GM10266 (cell line): ENCODE measurements at regions not wholly inside any gene's neighbourhood (a gene's known extent, or its start where the extent isn't known, plus 50 kb on each side); places are given as distances from the start of the nearest gene placed in this dataset.

Experiments used
- DNase-seq: peaks from one replicate; pipeline ENCODE4 v3.0.0; 2012; ENCODE audit errors: extremely low spot score
- TF ChIP-seq, protein P1 (sequence below): IDR thresholded peaks from 2 replicates; pipeline ENCODE4 v1.5.1; 2012; ENCODE audit warnings: mild to moderate bottlenecking, low read depth; ENCODE audit not compliant: control insufficient read depth, insufficient read depth; ENCODE audit errors: missing control alignments

GRCh38 chr20:11624704-11625103 lies 293.0 kb upstream of the BTBD3 start:
- no peak for DNase-seq
- TF ChIP-seq, protein P1, sequence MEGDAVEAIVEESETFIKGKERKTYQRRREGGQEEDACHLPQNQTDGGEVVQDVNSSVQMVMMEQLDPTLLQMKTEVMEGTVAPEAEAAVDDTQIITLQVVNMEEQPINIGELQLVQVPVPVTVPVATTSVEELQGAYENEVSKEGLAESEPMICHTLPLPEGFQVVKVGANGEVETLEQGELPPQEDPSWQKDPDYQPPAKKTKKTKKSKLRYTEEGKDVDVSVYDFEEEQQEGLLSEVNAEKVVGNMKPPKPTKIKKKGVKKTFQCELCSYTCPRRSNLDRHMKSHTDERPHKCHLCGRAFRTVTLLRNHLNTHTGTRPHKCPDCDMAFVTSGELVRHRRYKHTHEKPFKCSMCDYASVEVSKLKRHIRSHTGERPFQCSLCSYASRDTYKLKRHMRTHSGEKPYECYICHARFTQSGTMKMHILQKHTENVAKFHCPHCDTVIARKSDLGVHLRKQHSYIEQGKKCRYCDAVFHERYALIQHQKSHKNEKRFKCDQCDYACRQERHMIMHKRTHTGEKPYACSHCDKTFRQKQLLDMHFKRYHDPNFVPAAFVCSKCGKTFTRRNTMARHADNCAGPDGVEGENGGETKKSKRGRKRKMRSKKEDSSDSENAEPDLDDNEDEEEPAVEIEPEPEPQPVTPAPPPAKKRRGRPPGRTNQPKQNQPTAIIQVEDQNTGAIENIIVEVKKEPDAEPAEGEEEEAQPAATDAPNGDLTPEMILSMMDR: no peak

DNA sequence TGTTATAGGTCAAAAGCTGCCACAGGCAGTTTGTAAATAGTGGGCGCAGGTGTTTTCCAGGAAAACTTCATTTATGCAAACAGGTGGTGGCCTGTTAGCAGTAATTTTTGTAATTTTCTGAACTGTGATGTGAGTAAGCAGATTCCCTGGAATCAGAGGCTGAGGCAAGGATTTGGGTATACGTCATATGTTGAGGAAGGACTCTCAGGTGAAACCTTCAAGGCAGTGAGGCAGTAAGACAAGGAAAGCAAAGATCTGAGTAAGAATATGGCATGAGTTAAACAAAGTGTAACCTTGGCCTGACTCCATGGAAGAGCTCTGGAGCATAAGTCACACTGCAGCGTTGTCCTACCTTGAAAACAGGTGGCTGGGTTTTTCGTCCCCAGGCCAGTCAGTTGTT lies 291.1 kb upstream of the BTBD3 start:
- no peak for DNase-seq
- TF ChIP-seq, protein P1: no peak

GRCh38 chr20:11642866-11643265 lies 274.8 kb upstream of the BTBD3 start:
- DNase-seq: no peak
- TF ChIP-seq, protein P1: no peak

DNA sequence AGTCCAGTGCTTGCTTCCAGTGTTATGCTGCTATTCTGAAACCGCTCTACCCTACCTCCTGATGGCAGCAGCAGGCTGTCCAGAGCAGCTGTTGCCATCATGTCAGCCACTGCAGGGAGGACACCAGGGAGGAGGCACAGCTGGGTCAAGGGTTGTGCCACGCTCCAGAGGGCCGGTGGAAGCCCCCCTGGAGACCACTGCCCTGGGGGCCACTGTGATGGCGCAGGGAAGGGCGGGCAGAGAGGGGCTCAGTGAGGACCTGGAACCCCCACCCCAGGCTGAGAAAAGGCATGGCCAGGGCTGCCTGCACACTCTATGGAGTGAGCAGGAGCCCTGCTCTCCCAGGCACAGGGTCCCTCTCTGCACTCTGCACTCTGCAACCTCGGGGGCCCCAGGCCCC lies 271.3 kb upstream of the BTBD3 start:
- DNase-seq: no peak
- TF ChIP-seq, protein P1: no peak

DNA sequence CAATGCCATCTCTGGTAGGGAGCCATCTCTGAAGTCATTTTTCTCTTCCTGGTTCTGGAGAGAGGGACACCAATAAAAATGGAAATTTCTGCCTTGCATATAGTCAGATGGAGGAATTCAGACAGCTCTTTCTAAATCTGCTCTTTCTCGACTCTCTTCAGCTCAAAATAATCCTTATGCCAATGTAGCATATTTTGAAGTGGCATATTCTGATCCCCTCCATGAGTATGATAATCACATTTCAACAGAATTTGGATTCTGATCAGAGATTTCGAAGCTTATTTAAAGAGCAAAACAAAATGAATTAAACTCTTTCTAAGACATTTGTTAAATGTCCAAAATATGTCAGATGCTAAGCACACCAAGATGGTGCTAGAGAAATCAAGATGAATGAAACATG lies 267.1 kb upstream of the BTBD3 start:
- TF ChIP-seq, protein P1: no peak

GRCh38 chr20:11651138-11651537 lies 266.6 kb upstream of the BTBD3 start:
- no peak for DNase-seq
- TF ChIP-seq, protein P1: no peak

More for the DNA sequence above, 267.1 kb upstream of the BTBD3 start:
- DNase-seq: no peak

GRCh38 chr20:11651647-11652046 lies 266.0 kb upstream of the BTBD3 start:
- TF ChIP-seq, protein P1: no peak
- DNase-seq: no peak
